CD8-positive, alpha-beta memory T cell (primary cell): ENCODE measurements at regions not wholly inside any gene's neighbourhood (a gene's known extent, or its start where the extent isn't known, plus 50 kb on each side); places are given as distances from the start of the nearest gene placed in this dataset.

Experiments used
- CTCF ChIA-PET: fragments of 350-600 bp; sonication (Branson Sonifier 250); formaldehyde crosslinking; loops from one replicate; lab custom pipeline; 2021; ENCODE audit warnings: antibody characterized with exemption; lab: Charles Lee
- POLR2A ChIA-PET: fragments of 350-600 bp; sonication (Branson Sonifier 250); formaldehyde crosslinking; loops from one replicate; lab custom pipeline; 2021; ENCODE audit warnings: antibody characterized with exemption; lab: Charles Lee
- DNase-seq, 5 donors: peaks; one replicate each; pipeline versions ENCODE4 v3.0.0 to v3.0.0-alpha.2; 2020 to 2022; ENCODE audit warnings: mixed read lengths in 1 of 5
- H3K27ac ChIP-seq: one replicate; pipeline ENCODE4 v1.7.0; 2013; ENCODE audit warnings: low read depth, mild to moderate bottlenecking, low read length, moderate library complexity
- H3K27me3 ChIP-seq: 2 replicates; pipeline ENCODE4 v1.7.0; 2013; ENCODE audit warnings: low read length, mild to moderate bottlenecking; ENCODE audit not compliant: insufficient read depth, poor library complexity, severe bottlenecking
- H3K36me3 ChIP-seq: 2 replicates; pipeline ENCODE4 v1.7.0; 2013; ENCODE audit warnings: mild to moderate bottlenecking, low read length, moderate library complexity; ENCODE audit not compliant: insufficient read depth
- H3K4me1 ChIP-seq: 2 replicates; pipeline ENCODE4 v1.7.0; 2013; ENCODE audit warnings: mild to moderate bottlenecking, low read length, moderate library complexity; ENCODE audit not compliant: insufficient read depth
- H3K4me3 ChIP-seq: 2 replicates; pipeline ENCODE4 v1.7.0; 2013; ENCODE audit warnings: mild to moderate bottlenecking, low read length
- H3K9me3 ChIP-seq: 2 replicates; pipeline ENCODE4 v1.7.0; 2013; ENCODE audit warnings: mild to moderate bottlenecking, low read length
- H3K27ac Mint-ChIP-seq, 8 donors: one replicate each; pipeline ENCODE4 v1.8.0; 2020 to 2021; ENCODE audit warnings: mixed read lengths in 8 of 8, mild to moderate bottlenecking in 6 of 8, inconsistent platforms in 3 of 8, moderate library complexity in 3 of 8
- H3K27me3 Mint-ChIP-seq, 2 donors: one replicate each; pipeline ENCODE4 v1.8.0; 2020 to 2021; ENCODE audit warnings: mixed read lengths in 2 of 2, mild to moderate bottlenecking in 1 of 2, moderate library complexity in 1 of 2
- H3K36me3 Mint-ChIP-seq, 3 donors: one replicate each; pipeline ENCODE4 v1.8.0; 2020 to 2021; ENCODE audit warnings: mixed read lengths in 3 of 3, inconsistent platforms in 1 of 3, mild to moderate bottlenecking in 1 of 3
- H3K4me1 Mint-ChIP-seq, 3 donors: one replicate each; pipeline ENCODE4 v1.8.0; 2020 to 2021; ENCODE audit warnings: mixed read lengths in 3 of 3, inconsistent platforms in 1 of 3, mild to moderate bottlenecking in 1 of 3
- H3K4me3 Mint-ChIP-seq, 7 donors: one replicate each; pipeline ENCODE4 v1.8.0; 2020 to 2021; ENCODE audit warnings: mixed read lengths in 7 of 7, mild to moderate bottlenecking in 6 of 7, moderate library complexity in 4 of 7, inconsistent platforms in 2 of 7
- H3K9me3 Mint-ChIP-seq, 5 donors: one replicate each; pipeline ENCODE4 v1.8.0; 2020 to 2022; ENCODE audit warnings: mixed read lengths in 5 of 5, mild to moderate bottlenecking in 3 of 5, moderate library complexity in 2 of 5, inconsistent platforms in 1 of 5

DNA sequence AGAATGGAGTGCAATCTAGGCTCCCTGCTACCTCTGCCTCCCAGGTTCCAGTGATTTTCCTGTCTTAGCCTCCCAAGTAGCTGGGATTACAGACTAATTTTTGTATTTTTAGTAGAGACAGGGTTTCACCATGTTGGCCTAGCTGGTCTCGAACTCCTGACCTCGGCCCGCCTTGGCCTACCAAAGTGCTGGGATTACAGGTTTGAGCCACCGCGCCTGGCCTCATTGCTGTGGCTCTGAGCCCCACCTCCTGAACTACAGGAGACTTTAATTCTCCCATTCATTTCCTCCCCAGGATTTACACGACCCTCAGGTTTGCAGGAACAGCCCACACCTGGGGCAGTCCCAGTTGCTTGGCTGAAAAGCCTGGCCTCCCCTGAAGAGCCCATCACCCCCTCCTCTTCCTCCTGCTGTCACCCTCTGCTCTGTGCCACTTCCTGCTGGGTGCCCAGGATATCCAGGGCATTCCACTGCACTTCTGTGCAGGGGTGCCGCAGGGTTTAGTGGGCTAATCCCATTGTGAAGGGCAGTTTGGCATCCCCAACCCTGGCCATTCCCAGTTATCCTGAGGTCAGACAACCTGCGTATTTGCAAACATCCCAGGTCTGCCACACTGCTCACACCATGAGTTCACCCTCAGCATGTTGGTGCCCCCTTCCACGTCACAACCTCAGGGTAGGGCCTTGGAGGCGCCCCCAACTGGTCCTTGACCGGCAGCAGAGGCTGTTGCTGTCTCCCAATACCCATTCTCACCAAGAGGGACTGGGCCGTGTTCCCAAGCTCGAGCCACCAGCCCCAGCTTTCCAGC, 265.0 kb upstream of the IRX4 start:
- Mint-ChIP-seq H3K4me3 (no peak overlapping the region), H3K27me3 (peaks cover 13 to 15% of the 10 kb centered on the region in 2 donors), H3K27ac (no peak overlapping the region), H3K4me1 (no peaks in the 10 kb centered on the region), H3K9me3 (peaks cover 0 to 7% (median 0%) of the 10 kb centered on the region in 5 donors), H3K36me3 (no peaks in the 10 kb centered on the region)
- ChIA-PET POLR2A (no interaction called here), CTCF (no interaction called here)
- Histone ChIP-seq H3K27ac (no peak overlapping the region), H3K9me3 (no peaks in the 10 kb centered on the region), H3K36me3 (no peaks in the 10 kb centered on the region), H3K27me3 (no peaks in the 10 kb centered on the region), H3K4me3 (no peak overlapping the region), H3K4me1 (no peaks in the 10 kb centered on the region)
- DNase-seq = no peak

GRCh38 chr5:2143646-2144353, 261.1 kb upstream of the IRX4 start:
- DNase-seq = no peak
- no peaks in the 10 kb centered on the region for H3K36me3 Mint-ChIP-seq
- no peaks in the 10 kb centered on the region for H3K9me3 Mint-ChIP-seq
- CTCF ChIA-PET = no interaction called here
- Histone ChIP-seq H3K4me3 (no peak overlapping the region), H3K9me3 (no peaks in the 10 kb centered on the region), H3K36me3 (no peaks in the 10 kb centered on the region), H3K4me1 (no peaks in the 10 kb centered on the region), H3K27me3 (no peaks in the 10 kb centered on the region), H3K27ac (no peak overlapping the region)
- H3K27me3 Mint-ChIP-seq = peaks cover 3 to 17% of the 10 kb centered on the region in 2 donors
- H3K4me1 Mint-ChIP-seq = no peaks in the 10 kb centered on the region
- no peak overlapping the region for H3K27ac Mint-ChIP-seq
- POLR2A ChIA-PET = no interaction called here
- H3K4me3 Mint-ChIP-seq = no peak overlapping the region

- no peak for DNase-seq
- Mint-ChIP-seq H3K4me3 (no peak overlapping the region), H3K27me3 (peaks cover 4 to 15% of the 10 kb centered on the region in 2 donors), H3K36me3 (no peaks in the 10 kb centered on the region), H3K9me3 (no peaks in the 10 kb centered on the region), H3K27ac (no peak overlapping the region), H3K4me1 (no peaks in the 10 kb centered on the region)
- no peak overlapping the region for H3K27ac ChIP-seq
- no peaks in the 10 kb centered on the region for H3K36me3 ChIP-seq
- H3K27me3 ChIP-seq = no peaks in the 10 kb centered on the region
- H3K4me1 ChIP-seq = no peaks in the 10 kb centered on the region
- POLR2A ChIA-PET = no interaction called here
- H3K9me3 ChIP-seq = no peaks in the 10 kb centered on the region
- CTCF ChIA-PET = no interaction called here
- no peak overlapping the region for H3K4me3 ChIP-seq
Measured at GRCh38 chr5:2143088-2143487, 260.4 kb upstream of the IRX4 start.

DNA sequence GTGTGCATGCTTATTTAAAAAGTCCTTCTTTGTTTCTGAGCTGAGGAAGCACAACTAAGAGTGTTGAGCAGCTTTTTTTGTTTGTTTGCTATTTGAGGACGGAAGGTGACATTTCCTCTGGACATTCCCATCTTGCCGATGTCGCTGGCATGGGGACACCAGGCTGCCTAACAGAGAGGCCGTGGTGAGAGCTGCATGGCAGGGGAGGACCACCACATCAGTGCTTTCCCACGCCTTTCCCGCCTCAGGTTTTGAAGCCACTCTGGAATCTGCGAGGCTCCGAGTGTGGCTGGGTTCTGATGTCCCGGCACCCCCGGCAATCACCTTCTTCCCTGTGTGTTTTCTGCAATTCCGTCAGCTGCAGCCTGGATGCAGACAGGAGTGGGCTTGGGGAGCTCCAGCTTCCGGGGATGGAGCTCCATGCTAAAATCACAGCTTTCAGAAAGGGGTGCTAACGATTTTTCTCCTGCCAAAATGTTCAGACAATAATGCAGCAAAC, 259.8 kb upstream of the IRX4 start:
- Histone ChIP-seq H3K36me3 (no peaks in the 10 kb centered on the region), H3K4me3 (no peak overlapping the region), H3K4me1 (no peaks in the 10 kb centered on the region), H3K27me3 (no peaks in the 10 kb centered on the region), H3K9me3 (no peaks in the 10 kb centered on the region), H3K27ac (no peak overlapping the region)
- CTCF ChIA-PET = no interaction called here
- Mint-ChIP-seq H3K4me1 (no peaks in the 10 kb centered on the region), H3K36me3 (no peaks in the 10 kb centered on the region), H3K9me3 (no peaks in the 10 kb centered on the region), H3K27ac (no peak overlapping the region), H3K4me3 (no peak overlapping the region), H3K27me3 (peaks cover 3 to 15% of the 10 kb centered on the region in 2 donors)
- DNase-seq = no peak
- POLR2A ChIA-PET = no interaction called here

DNA sequence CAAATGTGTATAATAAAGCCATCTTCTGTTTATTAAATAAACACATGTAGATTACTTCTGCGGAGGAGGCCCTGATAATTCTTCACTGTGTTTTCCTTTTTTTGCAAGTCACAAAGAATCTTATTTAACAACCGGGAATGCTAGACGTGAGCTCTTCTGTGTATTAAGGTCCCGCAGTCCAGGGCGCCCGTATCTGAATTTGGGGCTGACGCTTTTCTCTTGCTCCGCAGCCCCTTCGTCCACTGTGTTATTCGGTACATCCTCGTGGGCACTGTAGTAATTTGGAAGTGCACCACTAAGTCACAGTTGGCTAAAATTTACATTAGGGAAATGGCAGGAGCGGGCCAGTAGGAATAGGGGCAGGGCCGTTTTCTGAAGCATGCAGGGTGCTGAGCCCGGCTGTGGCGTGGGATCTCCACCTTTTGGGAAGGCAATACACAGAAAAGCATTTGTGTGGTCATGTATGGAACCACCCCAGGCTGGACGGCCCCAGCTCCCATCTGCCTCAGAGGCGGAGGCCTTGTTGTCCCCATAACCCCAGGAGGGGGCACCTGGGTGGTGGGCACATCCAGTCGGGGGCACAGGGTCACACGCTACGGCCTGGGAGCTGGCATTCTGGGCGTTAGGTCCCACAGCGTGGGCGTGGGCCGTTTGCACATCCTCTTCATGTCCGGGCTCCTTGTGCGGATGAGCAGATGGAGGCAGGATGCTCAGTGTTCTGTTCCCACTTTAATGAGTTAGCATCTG, 258.7 kb upstream of the IRX4 start:
- Mint-ChIP-seq H3K4me3 (no peak overlapping the region), H3K4me1 (no peaks in the 10 kb centered on the region), H3K9me3 (peaks cover 0 to under 1% (median 0%) of the 10 kb centered on the region in 5 donors), H3K27me3 (peaks cover 5 to 22% of the 10 kb centered on the region in 2 donors), H3K36me3 (no peaks in the 10 kb centered on the region), H3K27ac (no peak overlapping the region)
- ChIA-PET POLR2A (no interaction called here), CTCF (no interaction called here)
- Histone ChIP-seq H3K27me3 (no peaks in the 10 kb centered on the region), H3K27ac (no peak overlapping the region), H3K9me3 (no peaks in the 10 kb centered on the region), H3K4me1 (no peaks in the 10 kb centered on the region), H3K4me3 (no peak overlapping the region), H3K36me3 (no peaks in the 10 kb centered on the region)
- DNase-seq = no peak

DNA sequence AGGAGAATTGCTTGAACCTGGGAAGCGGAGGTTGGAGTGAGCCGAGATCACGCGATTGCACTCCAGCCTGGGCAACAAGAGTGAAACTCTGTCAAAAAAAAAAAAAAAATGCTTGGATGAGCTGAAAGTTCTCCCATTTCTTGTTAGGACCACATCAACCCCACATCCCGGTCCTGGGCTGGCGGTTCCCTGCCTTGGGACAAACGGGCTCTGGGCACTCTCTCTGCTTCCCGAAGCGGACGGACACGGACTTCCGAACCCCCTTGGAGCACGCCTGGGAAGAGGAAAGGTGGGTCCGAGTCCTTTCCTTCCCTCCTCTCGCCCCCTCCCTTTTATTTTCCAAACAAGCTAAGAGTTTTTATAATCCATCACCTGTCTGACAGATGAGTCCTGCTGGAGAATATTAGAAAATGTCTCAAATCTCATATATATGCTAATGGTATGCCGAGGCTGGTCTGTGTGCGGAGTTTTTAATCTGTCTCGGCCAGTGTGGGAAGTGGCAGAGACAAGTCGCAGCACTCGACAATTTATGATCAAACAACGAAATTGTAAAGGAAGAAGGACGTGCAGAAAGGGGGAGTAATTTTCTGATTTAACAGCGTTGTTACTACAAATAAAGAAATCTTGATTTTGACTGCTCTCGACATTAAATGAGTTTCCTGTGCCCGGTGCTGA, 257.9 kb upstream of the IRX4 start:
- no peaks in the 10 kb centered on the region for H3K36me3 Mint-ChIP-seq
- H3K9me3 Mint-ChIP-seq = peaks cover 0 to 1% (median 0%) of the 10 kb centered on the region in 5 donors
- no peak overlapping the region for H3K4me3 ChIP-seq
- no peak overlapping the region for H3K27ac ChIP-seq
- no peak for DNase-seq
- peaks cover 5 to 22% of the 10 kb centered on the region in 2 donors for H3K27me3 Mint-ChIP-seq
- H3K36me3 ChIP-seq = no peaks in the 10 kb centered on the region
- H3K4me1 ChIP-seq = no peaks in the 10 kb centered on the region
- CTCF ChIA-PET = no interaction called here
- no peaks in the 10 kb centered on the region for H3K27me3 ChIP-seq
- POLR2A ChIA-PET = no interaction called here
- no peaks in the 10 kb centered on the region for H3K4me1 Mint-ChIP-seq
- no peak overlapping the region for H3K27ac Mint-ChIP-seq
- H3K4me3 Mint-ChIP-seq = no peak overlapping the region
- no peaks in the 10 kb centered on the region for H3K9me3 ChIP-seq

- Mint-ChIP-seq H3K27me3 (peaks cover 5 to 22% of the 10 kb centered on the region in 2 donors), H3K27ac (no peak overlapping the region), H3K9me3 (peaks cover 0 to 1% (median 0%) of the 10 kb centered on the region in 5 donors), H3K36me3 (no peaks in the 10 kb centered on the region), H3K4me1 (no peaks in the 10 kb centered on the region), H3K4me3 (no peak overlapping the region)
- H3K36me3 ChIP-seq = no peaks in the 10 kb centered on the region
- H3K4me3 ChIP-seq = no peak overlapping the region
- no peak for DNase-seq
- CTCF ChIA-PET = no interaction called here
- no peaks in the 10 kb centered on the region for H3K4me1 ChIP-seq
- H3K27ac ChIP-seq = no peak overlapping the region
- POLR2A ChIA-PET = no interaction called here
- H3K27me3 ChIP-seq = no peaks in the 10 kb centered on the region
- no peaks in the 10 kb centered on the region for H3K9me3 ChIP-seq
Measured at GRCh38 chr5:2139478-2139877, 256.8 kb upstream of the IRX4 start.
